ENCODE measurements at regions not wholly inside any gene's neighbourhood (a gene's known extent, or its start where the extent isn't known, plus 50 kb on each side); places are given as distances from the start of the nearest gene placed in this dataset.
A peak's percentile ranks its signal among the peaks of the same experiment; 100 is the strongest.

GRCh38 chr10:113368666-113369364 is 184.0 kb upstream of the HABP2 start:
- DNase-seq = no peak

DNA sequence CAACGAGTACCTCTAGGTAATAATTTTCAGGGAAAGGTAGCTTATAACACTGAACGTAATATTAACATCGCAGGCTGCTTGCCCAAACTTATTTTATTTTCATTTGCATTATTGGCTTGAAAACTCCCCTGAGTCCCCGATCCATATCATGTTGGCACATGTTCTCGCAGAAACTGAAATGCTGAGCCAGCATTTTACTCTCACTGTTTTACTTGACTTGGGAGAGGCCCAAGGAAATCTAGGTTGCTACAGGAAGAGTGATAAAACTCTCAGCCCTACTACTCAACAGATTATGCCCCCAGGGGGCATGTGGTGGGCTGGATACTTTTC is 183.5 kb upstream of the HABP2 start:
- no peak for DNase-seq

- DNase-seq = no peak
Observed at GRCh38 chr10:113376428-113376827, 176.4 kb upstream of the HABP2 start.

DNA sequence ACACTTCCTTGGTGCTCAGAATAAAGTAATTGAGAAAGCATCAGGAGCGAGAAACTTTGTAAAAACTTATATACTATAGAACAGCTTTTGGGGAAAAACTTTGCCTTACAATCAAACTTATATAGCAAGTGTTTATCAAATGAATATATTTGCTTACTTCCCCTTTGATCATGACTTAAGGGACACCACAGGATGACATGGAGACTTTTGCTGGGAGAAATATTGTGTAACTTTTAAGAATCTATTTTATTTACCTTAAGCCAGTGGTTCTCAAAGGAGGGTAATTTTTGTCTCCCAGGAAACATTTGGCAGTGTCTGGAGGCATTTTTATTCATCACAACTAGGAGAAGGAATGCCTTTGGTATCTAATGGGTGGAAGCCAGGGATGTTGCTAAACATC is 173.8 kb upstream of the HABP2 start:
- DNase-seq = no peak

GRCh38 chr10:113381416-113381815 is 171.4 kb upstream of the HABP2 start:
- DNase-seq = no peak

GRCh38 chr10:113381981-113382509 is 170.8 kb upstream of the HABP2 start:
- peak in 3 of 6 experiments; percentile 40 to 56 (median 54) for DNase-seq

DNA sequence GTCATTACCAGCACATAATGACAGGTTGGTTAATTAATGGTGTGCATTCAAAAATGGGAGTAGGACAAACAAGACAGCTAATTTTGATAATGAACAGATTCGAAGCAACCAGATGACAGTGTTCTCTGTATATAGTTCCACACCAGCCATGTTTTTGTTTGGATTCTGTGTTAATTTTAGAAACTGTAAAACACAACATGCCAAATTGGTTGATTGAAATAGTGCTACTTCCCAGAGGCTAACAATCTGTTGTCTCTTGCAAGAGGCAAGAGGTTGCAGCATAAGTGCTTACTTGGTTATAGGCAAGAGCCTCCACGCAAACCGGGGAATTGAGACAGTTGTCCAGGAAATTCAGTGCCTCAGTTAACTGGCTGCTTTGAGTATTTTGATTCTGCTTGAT is 170.2 kb upstream of the HABP2 start:
- peak in 1 of 6 experiments; percentile 5 for DNase-seq

GRCh38 chr10:113384181-113384580 is 168.7 kb upstream of the HABP2 start:
- no peak for DNase-seq

- peak; percentile 20 to 63 (median 40) for DNase-seq
Observed at GRCh38 chr10:113385021-113385999, 167.5 kb upstream of the HABP2 start.

DNA sequence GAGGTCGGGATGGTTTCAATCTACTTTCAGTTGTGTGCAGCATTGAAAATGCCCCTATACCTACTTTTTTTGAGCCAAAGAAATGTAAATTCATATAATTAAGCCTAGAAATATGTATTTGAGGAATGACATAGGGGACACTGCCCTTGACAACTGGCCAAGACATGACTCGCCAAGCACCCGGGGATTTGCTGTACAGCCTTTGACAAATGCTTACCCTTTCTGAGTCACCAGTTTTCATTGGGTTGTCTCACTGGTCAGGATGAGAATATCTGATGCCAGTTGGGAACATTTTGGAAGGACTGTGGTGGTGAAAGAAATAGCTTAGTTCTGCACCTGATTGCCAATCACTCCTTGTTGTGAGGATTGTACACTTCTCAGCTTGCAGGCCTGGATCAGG is 166.8 kb upstream of the HABP2 start:
- no peak for DNase-seq

DNA sequence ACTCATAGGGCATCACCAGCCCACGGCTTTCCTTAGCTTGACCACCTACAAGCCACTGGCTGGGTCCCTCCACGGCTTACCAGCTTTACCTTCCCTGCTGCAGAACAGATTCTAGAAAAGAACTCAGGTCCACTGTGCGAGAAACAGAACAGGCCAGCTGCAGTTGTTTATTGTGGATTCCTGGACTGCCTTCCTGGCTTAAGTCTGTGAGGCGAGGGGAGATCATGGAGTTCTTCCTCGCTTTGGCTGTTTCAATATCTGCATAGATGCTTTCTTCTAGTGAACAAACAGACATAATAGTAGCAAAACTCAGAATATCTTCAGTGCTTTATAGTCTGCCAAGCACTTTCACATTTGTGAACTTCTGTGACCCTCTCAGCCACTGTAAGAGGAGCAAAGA is 162.9 kb upstream of the HABP2 start:
- no peak for DNase-seq

- no peak for DNase-seq
Observed at GRCh38 chr10:113390896-113391295, 162.0 kb upstream of the HABP2 start.

- DNase-seq = no peak
Observed at GRCh38 chr10:113397047-113397446, 155.8 kb upstream of the HABP2 start.

GRCh38 chr10:113399065-113399464 is 153.8 kb upstream of the HABP2 start:
- no peak for DNase-seq

- no peak for DNase-seq
Observed at GRCh38 chr10:113402602-113403001, 150.3 kb upstream of the HABP2 start.

DNA sequence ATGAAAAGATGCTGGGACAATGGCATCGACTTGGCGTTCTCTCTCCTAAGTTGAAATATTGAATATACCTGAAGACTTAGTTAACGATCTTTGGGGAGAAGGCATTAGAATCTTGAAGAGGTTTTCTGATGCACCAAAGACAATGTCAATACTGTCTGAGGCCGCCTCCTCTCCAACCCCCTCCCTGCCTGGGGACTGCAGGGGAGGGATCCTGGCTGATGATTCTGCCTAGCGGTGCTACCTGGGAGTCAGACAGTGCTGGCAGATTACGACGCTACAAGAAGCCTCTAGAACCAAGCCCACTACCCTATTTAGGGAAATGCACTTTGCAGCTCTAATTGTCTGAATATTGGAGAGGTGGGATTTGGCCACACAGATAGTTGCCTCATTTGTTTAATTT is 145.6 kb upstream of the HABP2 start:
- DNase-seq = no peak

- no peak for DNase-seq
Observed at GRCh38 chr10:113409175-113409574, 143.7 kb upstream of the HABP2 start.

DNA sequence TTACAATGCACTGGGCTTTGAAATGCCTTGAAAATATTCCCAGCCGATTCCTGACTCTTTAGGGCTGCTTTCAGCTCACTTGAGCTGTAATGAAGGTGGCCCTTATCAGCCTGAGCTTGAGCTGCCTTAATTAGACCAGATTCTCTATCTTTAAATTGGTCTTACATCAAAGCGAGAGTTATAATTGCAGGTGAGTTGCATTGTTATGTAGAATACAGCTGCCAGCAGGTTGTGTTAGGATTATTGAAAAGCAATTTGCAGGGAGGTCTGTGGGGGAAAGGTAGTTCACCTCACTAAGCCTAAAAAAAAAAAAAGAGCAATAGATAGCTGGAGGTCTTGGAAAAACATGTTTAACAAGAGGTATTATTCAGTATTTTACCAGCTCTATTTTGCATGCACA is 142.2 kb upstream of the HABP2 start:
- DNase-seq = no peak

GRCh38 chr10:113411456-113411855 is 141.4 kb upstream of the HABP2 start:
- DNase-seq = no peak

- no peak for DNase-seq
Observed at GRCh38 chr10:113412161-113412560, 140.7 kb upstream of the HABP2 start.

DNA sequence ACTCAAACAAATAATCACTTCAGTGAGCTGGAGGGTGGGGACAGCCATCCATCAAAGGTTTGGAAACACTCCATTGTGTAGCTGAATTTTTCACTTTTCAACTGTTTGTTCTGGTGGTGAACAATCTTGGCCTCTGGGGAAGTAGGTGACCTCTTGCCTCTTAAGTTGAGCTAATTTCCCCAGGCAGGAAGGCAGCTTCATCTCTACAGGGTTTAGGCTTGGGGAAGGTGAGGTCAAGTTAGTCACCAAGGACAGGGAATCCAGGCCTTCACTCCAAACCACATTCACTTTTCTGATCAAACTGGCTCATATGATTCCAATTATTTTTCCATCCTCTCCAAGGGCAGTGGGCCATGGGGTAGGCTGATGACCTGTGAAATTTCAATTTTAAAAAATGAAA is 138.3 kb upstream of the HABP2 start:
- no peak for DNase-seq

DNA sequence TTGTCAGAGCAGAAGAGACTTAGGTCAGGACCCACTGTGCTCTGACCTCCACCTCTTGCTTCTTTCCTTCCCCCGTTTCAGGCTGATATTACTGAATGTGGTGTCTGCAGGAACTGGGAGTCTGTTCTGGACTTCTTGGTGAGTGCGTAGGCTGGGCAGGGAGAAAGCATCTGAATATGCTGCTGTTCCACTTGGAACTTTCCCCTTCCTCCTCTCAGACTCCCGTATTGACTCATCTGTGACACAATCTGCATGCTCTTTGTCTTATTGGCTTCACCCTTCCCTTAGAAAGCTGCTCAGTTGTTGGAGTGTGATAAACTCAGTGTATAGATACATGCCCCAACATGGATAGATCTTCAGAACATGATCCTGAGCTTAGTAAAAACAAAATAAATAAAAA is 137.6 kb upstream of the HABP2 start:
- DNase-seq = no peak

DNA sequence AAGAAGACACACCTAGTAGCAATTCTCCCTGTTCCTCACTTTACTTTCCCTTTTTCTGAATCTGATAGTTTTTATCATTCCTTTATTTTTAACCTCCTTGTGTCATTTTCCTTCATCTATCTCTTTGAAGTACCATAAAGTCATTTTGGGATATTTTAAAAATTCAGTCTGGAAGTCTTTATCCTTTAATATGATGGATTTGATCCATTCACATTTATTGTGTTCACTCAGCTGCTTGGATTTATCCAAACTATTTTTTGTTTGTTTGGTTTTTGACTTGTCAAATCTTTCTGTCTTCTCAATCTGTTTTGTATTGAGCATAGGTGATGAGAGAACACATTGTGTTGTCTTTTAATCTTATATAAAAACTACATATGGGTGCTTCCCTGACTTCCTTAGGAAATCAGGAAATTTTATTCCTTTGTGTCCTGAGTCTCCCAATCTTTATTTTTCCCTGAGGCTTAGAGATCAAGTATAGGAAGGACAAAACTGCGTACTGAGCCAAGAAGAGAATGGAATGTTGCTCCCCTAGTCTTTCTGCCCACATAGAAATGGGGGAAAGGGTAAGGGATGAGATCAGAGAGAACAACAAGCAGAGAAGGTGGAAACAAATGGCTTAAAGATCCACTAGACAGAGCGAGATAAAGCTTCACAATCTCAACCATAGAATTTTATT is 132.7 kb upstream of the HABP2 start:
- no peak for DNase-seq
